ENCODE measurements at regions not wholly inside any gene's neighbourhood (a gene's known extent, or its start where the extent isn't known, plus 50 kb on each side); places are given as distances from the start of the nearest gene placed in this dataset.

- DNase-seq: no peak
Observed at GRCh38 chr2:221034026-221034701, 537.9 kb downstream of the EPHA4 start.

- no peak for DNase-seq
Observed at GRCh38 chr2:221034973-221035372, 537.1 kb downstream of the EPHA4 start.

GRCh38 chr2:221042926-221043325, 529.2 kb downstream of the EPHA4 start:
- DNase-seq: no peak

- no peak for DNase-seq
Observed at GRCh38 chr2:221044781-221045180, 527.3 kb downstream of the EPHA4 start.

- DNase-seq: no peak
Observed at GRCh38 chr2:221050020-221050795, 521.9 kb downstream of the EPHA4 start.

GRCh38 chr2:221051162-221051561, 520.9 kb downstream of the EPHA4 start:
- no peak for DNase-seq

- DNase-seq: no peak
Observed at GRCh38 chr2:221060376-221060775, 511.7 kb downstream of the EPHA4 start.

- no peak for DNase-seq
Observed at GRCh38 chr2:221063568-221063967, 508.5 kb downstream of the EPHA4 start.

GRCh38 chr2:221064058-221064854, 507.8 kb downstream of the EPHA4 start:
- no peak for DNase-seq

- DNase-seq: no peak
Observed at GRCh38 chr2:221064880-221065279, 507.2 kb downstream of the EPHA4 start.

GRCh38 chr2:221068123-221068522, 504.0 kb downstream of the EPHA4 start:
- no peak for DNase-seq

- DNase-seq: no peak
Observed at GRCh38 chr2:221070106-221070505, 502.0 kb downstream of the EPHA4 start.

GRCh38 chr2:221073326-221074049, 498.6 kb downstream of the EPHA4 start:
- DNase-seq: no peak

GRCh38 chr2:221074238-221074637, 497.9 kb downstream of the EPHA4 start:
- DNase-seq: no peak

- DNase-seq: no peak
Observed at GRCh38 chr2:221075203-221075602, 496.9 kb downstream of the EPHA4 start.

GRCh38 chr2:221077251-221077650, 494.9 kb downstream of the EPHA4 start:
- no peak for DNase-seq

- no peak for DNase-seq
Observed at GRCh38 chr2:221077799-221078198, 494.3 kb downstream of the EPHA4 start.

- no peak for DNase-seq
Observed at GRCh38 chr2:221085341-221085900, 486.7 kb downstream of the EPHA4 start.

- no peak for DNase-seq
Observed at GRCh38 chr2:221085936-221086335, 486.2 kb downstream of the EPHA4 start.

- DNase-seq: no peak
Observed at GRCh38 chr2:221087779-221088178, 484.3 kb downstream of the EPHA4 start.

GRCh38 chr2:221088506-221088905, 483.6 kb downstream of the EPHA4 start:
- DNase-seq: no peak

GRCh38 chr2:221095356-221095755, 476.7 kb downstream of the EPHA4 start:
- no peak for DNase-seq

Data from stimulated activated CD4-positive, alpha-beta T cell treated with anti-CD3 and anti-CD28 coated beads, Interleukin-12 subunit alpha, Interleukin-12 subunit beta, amount 100 ng/mL, for 4 hours (primary cell).